ENCODE measurements at regions not wholly inside any gene's neighbourhood (a gene's known extent, or its start where the extent isn't known, plus 50 kb on each side); places are given as distances from the start of the nearest gene placed in this dataset.

- ATAC-seq (ENCODE audit: low read depth) (no peak), DNase-seq (no peak)
- WGBS, 2 experiments (ENCODE audit: extremely low coverage in 2 of 2, insufficient read length in 1 of 2): no CpG with 5 or more reads among the region's 6 CpGs
- no peak overlapping the region for H3K4ac ChIP-seq (ENCODE audit: low read depth, low read length)
- no peaks in the 10 kb centered on the region for H3K36me3 ChIP-seq (ENCODE audit: control insufficient read depth, insufficient read depth, low read length)
- H3K9me1 ChIP-seq (ENCODE audit: insufficient read depth, low read length): no peaks in the 10 kb centered on the region
- H4K8ac ChIP-seq (ENCODE audit: low read depth in 2 of 2, low read length in 2 of 2): no peak overlapping the region
- in situ Hi-C loops (cut with MboI; ENCODE audit: low sequenced_read_pairs): no loop called here
- no peak overlapping the region for H3K4me2 ChIP-seq (ENCODE audit: low read depth, low read length)
- ChIA-PET CTCF (no interaction called here), POLR2A (ENCODE audit: unreplicated experiment) (no interaction called here)
- no peak overlapping the region for H4K91ac ChIP-seq (ENCODE audit: insufficient read depth, low read depth, low read length)
- no peaks in the 10 kb centered on the region for H4K20me1 ChIP-seq (ENCODE audit: insufficient read depth, low read length)
- H3K9ac ChIP-seq (ENCODE audit: low read depth, low read length): no peak overlapping the region
- dilution Hi-C loops (cut with HindIII; ENCODE audit: low sequenced_read_pairs, unreplicated experiment): no loop called here
- H2BK5ac ChIP-seq (ENCODE audit: low read depth, low read length, poor library complexity, severe bottlenecking): no peak overlapping the region
- intact Hi-C loops (cut with micrococcal nuclease): no loop called here
- no peak overlapping the region for H3K23ac ChIP-seq (ENCODE audit: low read depth, low read length)
- H2AK5ac ChIP-seq (ENCODE audit: low read depth, low read length): no peak overlapping the region
- no peak overlapping the region for H3K18ac ChIP-seq (ENCODE audit: low read depth, low read length)
- H3K27me3 ChIP-seq (ENCODE audit: control insufficient read depth, insufficient read depth, low read length): no peaks in the 10 kb centered on the region
- H2BK120ac ChIP-seq (ENCODE audit: low read depth, low read length): no peak overlapping the region
- H2AFZ ChIP-seq (replicated peaks; ENCODE audit: low read length, poor library complexity): no peak overlapping the region
- H3K4me1 ChIP-seq (ENCODE audit: control insufficient read depth, insufficient read depth, low read length): no peaks in the 10 kb centered on the region
- H3K9me3 ChIP-seq (ENCODE audit: control insufficient read depth, insufficient read depth, low read length): peaks cover 4% of the 10 kb centered on the region
- no peak overlapping the region for H3K27ac ChIP-seq (ENCODE audit: insufficient read depth, low read length)
- no peak overlapping the region for H3K56ac ChIP-seq (ENCODE audit: extremely low read depth, insufficient read depth, low read length)
- no peaks in the 10 kb centered on the region for H3K79me1 ChIP-seq (ENCODE audit: low read depth in 1 of 2, low read length in 2 of 2)
- no peak overlapping the region for H4K5ac ChIP-seq (ENCODE audit: low read depth, low read length)
- no peak overlapping the region for H2AK9ac ChIP-seq (replicated peaks; ENCODE audit: low read depth, low read length, poor library complexity)
- H3K14ac ChIP-seq (replicated peaks; ENCODE audit: low read depth, low read length): no peak overlapping the region
- TF ChIP-seq POLR2A (IDR thresholded peaks at IDR 0.05; ENCODE audit: low read depth, low read length): no peak
- no peak for TF ChIP-seq CHD1 (IDR thresholded peaks at IDR 0.05; ENCODE audit: low read depth, low read length)
- TF ChIP-seq USF2 (IDR thresholded peaks at IDR 0.05; ENCODE audit: low read depth, low read length): no peak
- TF ChIP-seq MAZ (IDR thresholded peaks at IDR 0.05; ENCODE audit: borderline replicate concordance, low read depth, low read length): no peak
- TF ChIP-seq BHLHE40 (IDR thresholded peaks at IDR 0.05; ENCODE audit: low read depth, low read length): no peak
- no peak for TF ChIP-seq MXI1 (IDR thresholded peaks at IDR 0.05; ENCODE audit: borderline replicate concordance, low read depth, low read length)
- TF ChIP-seq RFX5 (IDR thresholded peaks at IDR 0.05; ENCODE audit: low read depth, low read length): no peak
- TF ChIP-seq NFE2L2 (IDR thresholded peaks at IDR 0.05; ENCODE audit: low read depth, low read length): no peak
- no peak for TF ChIP-seq MAFK (IDR thresholded peaks at IDR 0.05; ENCODE audit: low read depth, low read length)
- TF ChIP-seq SMC3 (IDR thresholded peaks at IDR 0.05; ENCODE audit: low read depth, low read length): no peak
- TF ChIP-seq, protein P1, sequence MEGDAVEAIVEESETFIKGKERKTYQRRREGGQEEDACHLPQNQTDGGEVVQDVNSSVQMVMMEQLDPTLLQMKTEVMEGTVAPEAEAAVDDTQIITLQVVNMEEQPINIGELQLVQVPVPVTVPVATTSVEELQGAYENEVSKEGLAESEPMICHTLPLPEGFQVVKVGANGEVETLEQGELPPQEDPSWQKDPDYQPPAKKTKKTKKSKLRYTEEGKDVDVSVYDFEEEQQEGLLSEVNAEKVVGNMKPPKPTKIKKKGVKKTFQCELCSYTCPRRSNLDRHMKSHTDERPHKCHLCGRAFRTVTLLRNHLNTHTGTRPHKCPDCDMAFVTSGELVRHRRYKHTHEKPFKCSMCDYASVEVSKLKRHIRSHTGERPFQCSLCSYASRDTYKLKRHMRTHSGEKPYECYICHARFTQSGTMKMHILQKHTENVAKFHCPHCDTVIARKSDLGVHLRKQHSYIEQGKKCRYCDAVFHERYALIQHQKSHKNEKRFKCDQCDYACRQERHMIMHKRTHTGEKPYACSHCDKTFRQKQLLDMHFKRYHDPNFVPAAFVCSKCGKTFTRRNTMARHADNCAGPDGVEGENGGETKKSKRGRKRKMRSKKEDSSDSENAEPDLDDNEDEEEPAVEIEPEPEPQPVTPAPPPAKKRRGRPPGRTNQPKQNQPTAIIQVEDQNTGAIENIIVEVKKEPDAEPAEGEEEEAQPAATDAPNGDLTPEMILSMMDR (conservative IDR thresholded peaks at IDR 0.05; ENCODE audit: low read depth, low read length): no peak
- TF ChIP-seq CEBPB (IDR thresholded peaks at IDR 0.05; ENCODE audit: low read depth, low read length): no peak
- TF ChIP-seq RCOR1 (IDR thresholded peaks at IDR 0.05; ENCODE audit: insufficient replicate concordance, low read length): no peak
- H2BK15ac ChIP-seq (ENCODE audit: low read depth, low read length): no peak overlapping the region
- no TSS peak for BruUV-seq (replicated peaks)
- H2BK20ac ChIP-seq (ENCODE audit: low read depth, low read length): no peak overlapping the region
- no peak overlapping the region for H3K4me3 ChIP-seq (ENCODE audit: insufficient read depth, low read depth, low read length)
Measured at GRCh38 chr10:8677642-8678041, 623.2 kb downstream of the GATA3 start.

Data from IMR-90 (cell line).